H1 (cell line): ENCODE measurements at regions not wholly inside any gene's neighbourhood (a gene's known extent, or its start where the extent isn't known, plus 50 kb on each side); places are given as distances from the start of the nearest gene placed in this dataset.

Experiments used
- CTCF ChIP-seq, 3 experiments: IDR thresholded peaks; 1 replicate in 2 of 3; 2 replicates in 1 of 3; pipeline versions ENCODE4 v1.5.1 to v1.6.1; 2011; ENCODE audit warnings: low read length in 3 of 3, mild to moderate bottlenecking in 3 of 3, inconsistent platforms in 2 of 3, low read depth in 1 of 3, moderate library complexity in 1 of 3; ENCODE audit not compliant: insufficient read depth in 1 of 3; ENCODE audit errors: control extremely low read depth in 1 of 3
- FOSL1 ChIP-seq: IDR thresholded peaks from 2 replicates; pipeline ENCODE4 v1.6.1; 2011; ENCODE audit warnings: mild to moderate bottlenecking, low read depth, low read length, moderate library complexity; ENCODE audit not compliant: insufficient read depth
- HDAC2 ChIP-seq, 2 experiments: fragments of 300-600 bp in 1 of 2; sonication (generic) in 1 of 2; IDR thresholded peaks; 2 replicates each; pipeline ENCODE4 v1.6.1; 2011 to 2012; ENCODE audit warnings: low read depth in 2 of 2, low read length in 2 of 2, mild to moderate bottlenecking in 2 of 2, moderate library complexity in 2 of 2, borderline replicate concordance in 1 of 2, inconsistent platforms in 1 of 2

GRCh38 chr1:147811751-147812150 is 51.3 kb upstream of the GJA5 start:
- TF ChIP-seq HDAC2 (IDR thresholded peaks at IDR 0.05; ENCODE audit: borderline replicate concordance in 1 of 2, low read depth in 2 of 2, low read length in 2 of 2) (no peak), FOSL1 (no peak), CTCF (IDR thresholded peaks at IDR 0.05; ENCODE audit: control extremely low read depth in 1 of 3, insufficient read depth in 1 of 3, low read depth in 1 of 3, low read length in 3 of 3) (no peak)
